Keratinocyte (primary cell): ENCODE measurements at regions not wholly inside any gene's neighbourhood (a gene's known extent, or its start where the extent isn't known, plus 50 kb on each side); places are given as distances from the start of the nearest gene placed in this dataset.

Source experiments
- CTCF ChIP-seq, 3 experiments: IDR thresholded peaks in 1 of 3; conservative IDR thresholded peaks in 1 of 3; optimal IDR thresholded peaks in 1 of 3; 2 replicates in 2 of 3; 3 replicates in 1 of 3; pipeline versions ENCODE3 to v1.5.1; 2011; ENCODE audit warnings: low read length in 3 of 3, mild to moderate bottlenecking in 3 of 3, moderate library complexity in 2 of 3, control low read depth in 1 of 3, inconsistent platforms in 1 of 3; ENCODE audit not compliant: insufficient read depth in 2 of 3; ENCODE audit errors: extremely low read depth in 1 of 3
- EZH2 ChIP-seq: IDR thresholded peaks from one replicate; pipeline ENCODE4 v1.6.1; 2012; ENCODE audit warnings: inconsistent platforms, mild to moderate bottlenecking, low read length, moderate library complexity

GRCh38 chr2:41727711-41728110 is 320.1 kb upstream of the PKDCC start:
- no peak for TF ChIP-seq CTCF (optimal IDR thresholded peaks at IDR 0.05 in 1 of 3, IDR thresholded peaks at IDR 0.05 in 1 of 3, conservative IDR thresholded peaks at IDR 0.05 in 1 of 3; ENCODE audit: extremely low read depth in 1 of 3, insufficient read depth in 2 of 3, low read length in 3 of 3)
- TF ChIP-seq EZH2 = no peak
